Ascending aorta (tissue), 2 donors: ENCODE measurements at regions not wholly inside any gene's neighbourhood (a gene's known extent, or its start where the extent isn't known, plus 50 kb on each side); places are given as distances from the start of the nearest gene placed in this dataset.

Experiments
- DNase-seq, 2 donors: peaks; one replicate each; pipeline ENCODE4 v3.0.0-alpha.2; 2019; ENCODE audit warnings: low spot score in 2 of 2
- H3K27ac ChIP-seq, 2 donors: fragments of 200-600 bp; sonication (generic); one replicate each; pipeline ENCODE4 v1.5.1; 2016 to 2017; ENCODE audit warnings: mild to moderate bottlenecking in 1 of 2
- H3K27me3 ChIP-seq: fragments of 200-600 bp; sonication (generic); one replicate; pipeline ENCODE4 v1.5.1; 2017
- H3K36me3 ChIP-seq, 2 donors: fragments of 200-600 bp; sonication (generic); one replicate each; pipeline ENCODE4 v1.5.1; 2016
- H3K4me1 ChIP-seq, 2 donors: fragments of 200-600 bp; sonication (generic); one replicate each; pipeline ENCODE4 v1.5.1; 2016 to 2017; ENCODE audit warnings: mild to moderate bottlenecking in 1 of 2
- H3K4me3 ChIP-seq, 2 donors: fragments of 200-600 bp; sonication (generic); one replicate each; pipeline ENCODE4 v1.5.1; 2016 to 2017; ENCODE audit warnings: mild to moderate bottlenecking in 1 of 2
- H3K9me3 ChIP-seq, 2 donors: fragments of 200-600 bp; sonication (generic); one replicate each; pipeline ENCODE4 v1.5.1; 2016
- intact Hi-C: fragments of 100-400 bp; cut with DNase I; formaldehyde crosslinking; loops from one replicate; pipeline ENCODE4 v1.15.1; 2023
- TF ChIP-seq, protein P1 (sequence below), 3 experiments: fragments of 200-600 bp in 2 of 3; fragments of 450-650 bp in 1 of 3; sonication (generic) in 2 of 3; IDR thresholded peaks; one replicate each; pipeline ENCODE4 v1.5.1; 2016 to 2019; ENCODE audit warnings: antibody characterized with exemption in 3 of 3, mild to moderate bottlenecking in 1 of 3, moderate library complexity in 1 of 3

DNA sequence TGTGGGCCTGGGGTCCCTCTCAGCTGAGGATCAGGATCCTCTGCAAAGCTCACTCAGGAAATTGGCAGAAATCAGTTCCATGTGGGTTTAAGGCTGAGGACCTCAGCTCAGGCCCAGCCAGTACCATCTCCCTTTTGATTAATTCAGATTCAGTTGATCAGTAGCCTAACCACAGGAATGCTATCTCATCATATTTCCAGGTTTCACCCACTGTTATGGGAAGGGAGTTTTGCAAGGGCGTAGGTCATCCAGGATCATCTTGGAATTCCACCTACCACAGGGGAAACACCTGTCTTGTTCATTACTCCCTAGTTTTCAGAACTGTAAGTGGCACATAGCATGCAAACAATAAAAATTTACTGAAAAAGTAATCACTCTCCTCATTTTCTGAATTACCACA is 399.5 kb upstream of the CNTN3 start:
- no peaks in the 10 kb centered on the region for H3K9me3 ChIP-seq
- TF ChIP-seq, protein P1, sequence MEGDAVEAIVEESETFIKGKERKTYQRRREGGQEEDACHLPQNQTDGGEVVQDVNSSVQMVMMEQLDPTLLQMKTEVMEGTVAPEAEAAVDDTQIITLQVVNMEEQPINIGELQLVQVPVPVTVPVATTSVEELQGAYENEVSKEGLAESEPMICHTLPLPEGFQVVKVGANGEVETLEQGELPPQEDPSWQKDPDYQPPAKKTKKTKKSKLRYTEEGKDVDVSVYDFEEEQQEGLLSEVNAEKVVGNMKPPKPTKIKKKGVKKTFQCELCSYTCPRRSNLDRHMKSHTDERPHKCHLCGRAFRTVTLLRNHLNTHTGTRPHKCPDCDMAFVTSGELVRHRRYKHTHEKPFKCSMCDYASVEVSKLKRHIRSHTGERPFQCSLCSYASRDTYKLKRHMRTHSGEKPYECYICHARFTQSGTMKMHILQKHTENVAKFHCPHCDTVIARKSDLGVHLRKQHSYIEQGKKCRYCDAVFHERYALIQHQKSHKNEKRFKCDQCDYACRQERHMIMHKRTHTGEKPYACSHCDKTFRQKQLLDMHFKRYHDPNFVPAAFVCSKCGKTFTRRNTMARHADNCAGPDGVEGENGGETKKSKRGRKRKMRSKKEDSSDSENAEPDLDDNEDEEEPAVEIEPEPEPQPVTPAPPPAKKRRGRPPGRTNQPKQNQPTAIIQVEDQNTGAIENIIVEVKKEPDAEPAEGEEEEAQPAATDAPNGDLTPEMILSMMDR (IDR thresholded peaks at IDR 0.05), result no peak

DNA sequence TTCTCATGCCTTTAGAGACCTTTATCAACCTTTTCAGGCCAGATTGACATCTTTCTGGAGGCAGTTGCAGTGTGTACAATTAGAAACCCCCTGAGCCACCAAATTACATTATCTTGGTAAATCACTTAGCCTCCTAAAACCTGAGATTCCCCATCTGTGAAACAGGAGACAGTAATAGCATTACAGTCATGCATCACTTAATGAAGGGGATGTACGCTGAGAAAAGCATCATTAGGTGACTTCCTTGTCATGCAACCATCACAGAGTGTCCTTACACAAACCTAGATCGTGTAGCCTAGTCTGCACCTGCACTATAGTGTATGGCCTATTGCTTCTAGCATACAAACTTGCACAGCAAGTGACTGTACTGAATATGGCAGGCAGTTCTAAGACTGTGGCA is 400.8 kb upstream of the CNTN3 start:
- no peaks in the 10 kb centered on the region for H3K4me1 ChIP-seq
- no peak for DNase-seq
- H3K36me3 ChIP-seq, result no peaks in the 10 kb centered on the region
- intact Hi-C loops, result no loop called here
- H3K4me3 ChIP-seq, result no peak overlapping the region
- H3K27ac ChIP-seq, result no peak overlapping the region
- TF ChIP-seq, protein P1 (IDR thresholded peaks at IDR 0.05), result no peak
- no peaks in the 10 kb centered on the region for H3K9me3 ChIP-seq
- no peaks in the 10 kb centered on the region for H3K27me3 ChIP-seq

More for the DNA sequence above, 399.5 kb upstream of the CNTN3 start:
- Histone ChIP-seq H3K36me3 (no peaks in the 10 kb centered on the region), H3K27ac (no peak overlapping the region), H3K4me3 (no peak overlapping the region), H3K27me3 (no peaks in the 10 kb centered on the region), H3K4me1 (no peaks in the 10 kb centered on the region)
- intact Hi-C loops, result no loop called here
- no peak for DNase-seq

- no peak overlapping the region for H3K4me3 ChIP-seq
- peaks cover 0 to 3% of the 10 kb centered on the region in 2 donors for H3K9me3 ChIP-seq
- H3K4me1 ChIP-seq, result no peaks in the 10 kb centered on the region
- TF ChIP-seq, protein P1 (IDR thresholded peaks at IDR 0.05), result no peak
- intact Hi-C loops, result no loop called here
- no peaks in the 10 kb centered on the region for H3K36me3 ChIP-seq
- H3K27ac ChIP-seq, result no peak overlapping the region
- H3K27me3 ChIP-seq, result no peaks in the 10 kb centered on the region
- no peak for DNase-seq
These were observed 420.7 kb upstream of the CNTN3 start for GRCh38 chr3:75035146-75035545.

DNA sequence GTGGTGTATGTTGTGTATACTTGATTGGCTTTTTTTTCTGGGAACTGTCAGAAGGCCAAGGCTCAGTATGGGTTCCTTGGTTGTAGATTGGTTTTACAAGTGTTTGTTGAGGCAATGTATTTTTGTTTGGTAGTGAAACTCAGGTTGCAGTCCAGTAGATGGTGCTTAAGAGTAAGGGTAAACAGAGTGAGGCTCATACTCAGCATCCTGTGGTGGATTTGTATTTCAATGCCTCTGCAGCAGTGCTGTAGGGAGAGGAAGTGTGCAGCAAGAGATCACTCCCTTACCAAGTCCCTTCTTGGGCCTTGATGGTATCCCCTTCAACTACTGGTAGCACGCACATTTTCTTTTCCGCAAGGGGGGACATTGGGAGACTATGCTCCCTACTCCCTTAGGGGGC is 428.5 kb upstream of the CNTN3 start:
- Histone ChIP-seq H3K4me3 (no peak overlapping the region), H3K27me3 (no peaks in the 10 kb centered on the region), H3K27ac (no peak overlapping the region), H3K4me1 (no peaks in the 10 kb centered on the region), H3K9me3 (peaks cover 0 to 11% of the 10 kb centered on the region in 2 donors), H3K36me3 (no peaks in the 10 kb centered on the region)
- no peak for DNase-seq
- TF ChIP-seq, protein P1 (IDR thresholded peaks at IDR 0.05), result no peak
- intact Hi-C loops, result no loop called here

- Histone ChIP-seq H3K4me1 (no peaks in the 10 kb centered on the region), H3K9me3 (no peaks in the 10 kb centered on the region), H3K27ac (no peak overlapping the region), H3K27me3 (no peaks in the 10 kb centered on the region), H3K4me3 (no peak overlapping the region), H3K36me3 (no peaks in the 10 kb centered on the region)
- intact Hi-C loops, result no loop called here
- TF ChIP-seq, protein P1 (IDR thresholded peaks at IDR 0.05), result no peak
- no peak for DNase-seq
These were observed 434.2 kb upstream of the CNTN3 start for GRCh38 chr3:75048650-75049049.

DNA sequence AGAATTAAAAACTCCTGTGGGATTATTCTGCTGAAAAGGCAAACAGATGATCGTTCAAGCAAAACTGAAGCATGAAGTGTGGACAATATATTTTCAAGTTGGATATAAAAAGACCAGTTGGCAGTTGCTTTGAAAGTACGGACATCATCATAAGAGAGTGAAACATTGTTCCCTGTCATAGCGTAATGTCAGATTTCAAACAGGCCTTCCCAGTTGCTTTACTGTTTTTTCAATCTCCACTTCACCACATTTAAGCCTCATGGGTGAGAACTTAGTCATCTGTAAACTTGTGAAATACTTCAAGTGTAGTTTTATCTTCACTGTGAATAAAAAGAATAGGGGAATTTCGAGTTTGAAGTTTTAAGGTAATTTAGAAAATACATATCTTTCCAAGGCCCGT is 435.1 kb upstream of the CNTN3 start:
- Histone ChIP-seq H3K27ac (no peak overlapping the region), H3K4me3 (no peak overlapping the region), H3K36me3 (no peaks in the 10 kb centered on the region), H3K4me1 (no peaks in the 10 kb centered on the region), H3K27me3 (no peaks in the 10 kb centered on the region), H3K9me3 (no peaks in the 10 kb centered on the region)
- TF ChIP-seq, protein P1 (IDR thresholded peaks at IDR 0.05), result no peak
- DNase-seq, result no peak
- intact Hi-C loops, result no loop called here
